HCT116 (cell line): ENCODE measurements at regions not wholly inside any gene's neighbourhood (a gene's known extent, or its start where the extent isn't known, plus 50 kb on each side); places are given as distances from the start of the nearest gene placed in this dataset.

ENCODE experiments used
- ATAC-seq: fragments of 200-7000 bp; cut with Tn5 transposase; 2 replicates; pipeline ENCODE4 v1.9.1; 2020; ENCODE audit warnings: mild to moderate bottlenecking, moderate library complexity
- BruUV-seq: library from RNA; stranded (reverse); fragments of 400-500 nt; replicated peaks from 2 replicates; lab custom pipeline; 2021; lab: Mats Ljungman, UMichigan
- CTCF ChIA-PET: fragments of 300-600 bp; sonication (Branson Sonifier 250); formaldehyde crosslinking; loops from one replicate; lab custom pipeline; 2021; ENCODE audit warnings: antibody characterized with exemption; lab: Charles Lee
- POLR2A ChIA-PET: fragments of 300-600, 350-600 bp; sonication (Branson Sonifier 250); formaldehyde crosslinking; loops from one replicate; lab custom pipeline; 2021; ENCODE audit warnings: antibody characterized with exemption; lab: Charles Lee
- RAD21 ChIA-PET, 2 experiments: fragments of 300-600 bp; sonication (Branson Sonifier 250); formaldehyde crosslinking; loops; one replicate each; lab custom pipeline; 2023; ENCODE audit warnings: low total read pairs in 2 of 2; ENCODE audit not compliant: uncharacterized antibody in 2 of 2, unreplicated experiment in 2 of 2, low non-redundant PET in 1 of 2; lab: Charles Lee
- DNase-seq: peaks from one replicate; pipeline ENCODE4 v3.0.0-alpha.2; 2010; ENCODE audit warnings: low read depth, low spot score
- H2AFZ ChIP-seq: fragments of 200-600 bp; shearing (Covaris generic), sonication (generic); 2 replicates; pipeline ENCODE4 v1.6.1; 2017; ENCODE audit warnings: low read depth, mixed run types, mixed read lengths, antibody characterized with exemption, low read length; ENCODE audit not compliant: poor library complexity, severe bottlenecking
- H3K27ac ChIP-seq: 2 replicates; pipeline ENCODE4 v1.5.1; 2012; ENCODE audit warnings: low read depth, low read length
- H3K27me3 ChIP-seq: fragments of 200-600 bp; sonication (generic); 2 replicates; pipeline ENCODE4 v1.6.1; 2016; ENCODE audit warnings: mixed run types, low read length, mixed read lengths; ENCODE audit not compliant: insufficient read depth
- H3K36me3 ChIP-seq, 2 experiments: fragments of 200-500 bp in 1 of 2; fragments of 200-600 bp in 1 of 2; sonication (Bioruptor generic) in 1 of 2; sonication (generic) in 1 of 2; 2 replicates each; pipeline versions ENCODE4 v1.5.1 to v1.6.1; 2014 to 2016; ENCODE audit warnings: low read length in 2 of 2, inconsistent platforms in 1 of 2, mixed read lengths in 1 of 2, mixed run types in 1 of 2; ENCODE audit not compliant: insufficient read depth in 2 of 2, control insufficient read depth in 1 of 2
- H3K4me1 ChIP-seq, 2 experiments: fragments of 200-600 bp in 1 of 2; sonication (generic) in 1 of 2; 2 replicates each; pipeline versions ENCODE4 v1.5.1 to v1.6.1; 2012 to 2017; ENCODE audit warnings: low read length in 2 of 2, inconsistent platforms in 1 of 2, mild to moderate bottlenecking in 1 of 2, mixed read lengths in 1 of 2, mixed run types in 1 of 2, moderate library complexity in 1 of 2; ENCODE audit not compliant: insufficient read depth in 2 of 2, control insufficient read depth in 1 of 2
- H3K4me2 ChIP-seq: fragments of 200-600 bp; sonication (generic); 2 replicates; pipeline ENCODE4 v1.6.1; 2017; ENCODE audit warnings: mixed run types, low read length, mixed read lengths
- H3K4me3 ChIP-seq, 2 experiments: fragments of 200-600 bp in 1 of 2; sonication (generic) in 1 of 2; replicated peaks in 1 of 2; 2 replicates each; pipeline ENCODE4 v1.5.1; 2011 to 2016; ENCODE audit warnings: low read length in 2 of 2, control low read depth in 1 of 2, low read depth in 1 of 2, mild to moderate bottlenecking in 1 of 2, mixed read lengths in 1 of 2, mixed run types in 1 of 2
- H3K79me2 ChIP-seq: fragments of 200-600 bp; sonication (generic); 2 replicates; pipeline ENCODE4 v1.6.1; 2017; ENCODE audit warnings: mild to moderate bottlenecking, mixed run types, low read length, moderate library complexity, mixed read lengths; ENCODE audit not compliant: insufficient read depth
- H3K9ac ChIP-seq: fragments of 200-600 bp; sonication (generic); 2 replicates; pipeline ENCODE4 v1.6.1; 2016; ENCODE audit warnings: low read length, mixed read lengths
- H3K9me2 ChIP-seq: fragments of 200-600 bp; sonication (generic), shearing (Covaris generic); 2 replicates; pipeline ENCODE4 v1.6.1; 2017; ENCODE audit warnings: mixed run types, mild to moderate bottlenecking, moderate library complexity; ENCODE audit not compliant: insufficient read depth
- H3K9me3 ChIP-seq, 2 experiments: fragments of 200-500 bp in 1 of 2; fragments of 200-600 bp in 1 of 2; sonication (Bioruptor generic) in 1 of 2; sonication (generic) in 1 of 2; 2 replicates each; pipeline ENCODE4 v1.6.1; 2014 to 2017; ENCODE audit warnings: low read length in 2 of 2, mixed read lengths in 2 of 2, inconsistent platforms in 1 of 2, low read depth in 1 of 2, mild to moderate bottlenecking in 1 of 2, mixed run types in 1 of 2, moderate library complexity in 1 of 2; ENCODE audit not compliant: control insufficient read depth in 1 of 2, insufficient read depth in 1 of 2
- H4K20me1 ChIP-seq: fragments of 200-600 bp; sonication (generic), shearing (Covaris generic); 2 replicates; pipeline ENCODE4 v1.6.1; 2017; ENCODE audit warnings: mixed run types, mild to moderate bottlenecking, moderate library complexity; ENCODE audit not compliant: insufficient read depth
- CBX3 ChIP-seq: IDR thresholded peaks from 2 replicates; pipeline ENCODE4 v1.6.1; 2012; ENCODE audit warnings: low read depth
- CEBPB ChIP-seq: IDR thresholded peaks from 2 replicates; pipeline ENCODE4 v1.6.1; 2012; ENCODE audit warnings: low read depth
- EGR1 ChIP-seq: IDR thresholded peaks from 2 replicates; pipeline ENCODE4 v1.6.1; 2012; ENCODE audit warnings: low read depth
- EZH2 ChIP-seq: fragments of 200-600 bp; sonication (generic); IDR thresholded peaks from 2 replicates; pipeline ENCODE4 v1.6.1; 2017; ENCODE audit warnings: antibody characterized with exemption, mixed run types
- EZH2phosphoT487 ChIP-seq: fragments of 200-600 bp; IDR thresholded peaks from 2 replicates; pipeline ENCODE4 v1.6.1; 2018; ENCODE audit warnings: antibody characterized with exemption, borderline replicate concordance
- FOSL1 ChIP-seq: IDR thresholded peaks from 2 replicates; pipeline ENCODE4 v1.6.1; 2012; ENCODE audit warnings: low read depth
- JUND ChIP-seq: IDR thresholded peaks from 2 replicates; pipeline ENCODE4 v1.6.1; 2012
- POLR2A ChIP-seq: IDR thresholded peaks from 2 replicates; pipeline ENCODE4 v1.7.0; 2011; ENCODE audit warnings: borderline replicate concordance; ENCODE audit not compliant: insufficient read depth, insufficient read length; ENCODE audit errors: extremely low read depth
- POLR2AphosphoS5 ChIP-seq: IDR thresholded peaks from 2 replicates; pipeline ENCODE4 v1.6.1; 2011; ENCODE audit warnings: mild to moderate bottlenecking, low read depth, low read length, moderate library complexity
- RAD21 ChIP-seq: IDR thresholded peaks from 2 replicates; pipeline ENCODE4 v1.6.1; 2012; ENCODE audit warnings: low read depth, mild to moderate bottlenecking
- SIN3A ChIP-seq: IDR thresholded peaks from 2 replicates; pipeline ENCODE4 v1.6.1; 2012; ENCODE audit warnings: low read depth
- SP1 ChIP-seq: IDR thresholded peaks from 2 replicates; pipeline ENCODE4 v1.6.1; 2012; ENCODE audit warnings: low read depth
- TCF7L2 ChIP-seq: IDR thresholded peaks from 2 replicates; pipeline ENCODE4 v1.7.0; 2011; ENCODE audit warnings: borderline replicate concordance, inconsistent platforms; ENCODE audit not compliant: insufficient read depth, insufficient read length; ENCODE audit errors: extremely low read depth
- YY1 ChIP-seq: IDR thresholded peaks from 2 replicates; pipeline ENCODE4 v1.6.1; 2011; ENCODE audit warnings: low read length, low read depth, moderate library complexity, mild to moderate bottlenecking; ENCODE audit not compliant: insufficient replicate concordance; ENCODE audit errors: extremely low read depth
- ZFX ChIP-seq: fragments of 450-650 bp; IDR thresholded peaks from 2 replicates; pipeline ENCODE4 v1.6.1; 2017
- ZNF274 ChIP-seq: fragments of 200-500 bp; sonication (Bioruptor generic); IDR thresholded peaks from 2 replicates; pipeline ENCODE4 v1.6.1; 2014; ENCODE audit warnings: mild to moderate bottlenecking, low read depth, low read length, inconsistent platforms
- intact Hi-C: fragments of 100-400 bp; cut with micrococcal nuclease; formaldehyde crosslinking; loops from 2 replicates; pipeline ENCODE4 v1.10.0; 2022
- TF ChIP-seq, protein P1 (sequence below): IDR thresholded peaks from 2 replicates; pipeline ENCODE4 v1.6.1; 2012
- TF ChIP-seq, protein P2 (sequence below): IDR thresholded peaks from 2 replicates; pipeline ENCODE4 v1.6.1; 2012
- TF ChIP-seq, protein P3 (sequence below): IDR thresholded peaks from 2 replicates; pipeline ENCODE4 v1.6.1; 2012; ENCODE audit warnings: low read depth
- TF ChIP-seq, protein P4 (sequence below), 3 experiments: fragments of 200-600 bp in 1 of 3; sonication (generic) in 1 of 3; IDR thresholded peaks in 2 of 3; conservative IDR thresholded peaks in 1 of 3; 2 replicates each; pipeline ENCODE4 v1.5.1; 2012 to 2017; ENCODE audit warnings: low read depth in 2 of 3, low read length in 2 of 3, antibody characterized with exemption in 1 of 3, borderline replicate concordance in 1 of 3, control low read depth in 1 of 3, mild to moderate bottlenecking in 1 of 3, mixed read lengths in 1 of 3, mixed run types in 1 of 3, moderate library complexity in 1 of 3; ENCODE audit not compliant: insufficient read depth in 1 of 3

DNA sequence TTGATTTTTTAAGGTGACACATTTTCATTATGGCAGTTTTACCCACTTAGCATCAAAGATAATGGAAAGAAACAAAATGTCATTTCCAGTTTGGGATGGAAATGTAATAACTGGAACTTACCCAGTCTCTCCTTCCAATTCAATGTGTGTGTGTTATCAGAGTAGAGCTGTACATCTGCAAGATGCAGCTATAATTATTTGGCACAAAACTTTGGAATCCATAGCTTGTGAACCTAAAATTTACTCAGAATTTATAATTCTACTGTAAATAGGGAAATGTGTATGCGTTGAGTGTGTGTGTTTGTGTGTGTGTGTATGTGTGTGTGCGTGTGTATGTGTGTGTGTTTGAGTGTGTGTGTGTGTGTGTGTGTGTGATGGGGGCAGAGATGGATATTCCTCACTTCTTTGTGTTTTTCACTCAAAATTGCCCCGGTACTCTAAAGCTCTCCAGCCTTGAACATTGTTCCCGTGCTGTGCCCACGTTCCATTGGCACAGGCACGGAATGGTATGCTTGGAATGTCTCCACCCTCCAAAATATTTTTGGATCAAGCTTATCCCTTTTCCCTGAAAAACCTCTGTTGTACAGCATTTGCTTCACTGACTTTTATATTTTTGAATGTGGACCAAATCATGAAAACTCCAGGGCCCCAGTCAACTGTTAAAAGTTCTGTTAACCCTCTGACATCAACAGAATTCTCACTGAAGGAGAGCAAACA lies 150.2 kb upstream of the BMP4 start:
- POLR2A ChIA-PET = no interaction called here
- CTCF ChIA-PET = no interaction called here
- RAD21 ChIA-PET = no interaction called here
- peaks cover 64 to 71% of the 10 kb centered on the region in 2 experiments for H3K4me1 ChIP-seq
- peak overlapping the region; percentile 63 for H3K4me2 ChIP-seq
- H3K36me3 ChIP-seq = no peaks in the 10 kb centered on the region
- no peaks in the 10 kb centered on the region for H4K20me1 ChIP-seq
- intact Hi-C loops = loop anchor here (2.0 kb wide), 1 partner anchor 62 kb away; no protein-coding TSS in a partner anchor
- ATAC-seq = peak; percentile 57
- no peak for DNase-seq
- H3K27ac ChIP-seq = peak overlapping the region; percentile 84
- peak overlapping the region in 1 of 2 experiments; percentile 28; a peak in 2 of 4 replicates for H3K4me3 ChIP-seq
- no TSS peak for BruUV-seq
- H2AFZ ChIP-seq = peak overlapping the region; percentile 8
- H3K9me3 ChIP-seq = no peaks in the 10 kb centered on the region
- no peaks in the 10 kb centered on the region for H3K9me2 ChIP-seq
- no peaks in the 10 kb centered on the region for H3K79me2 ChIP-seq
- TF ChIP-seq ZNF274 (no peak), JUND (no peak), YY1 (no peak), EZH2 (no peak), CEBPB (no peak), EZH2phosphoT487 (no peak), TCF7L2 (no peak), ZFX (no peak), CBX3 (no peak), EGR1 (no peak), SP1 (no peak), SIN3A (no peak), POLR2A (no peak), FOSL1 (no peak), RAD21 (no peak), POLR2AphosphoS5 (no peak)
- TF ChIP-seq, protein P1, sequence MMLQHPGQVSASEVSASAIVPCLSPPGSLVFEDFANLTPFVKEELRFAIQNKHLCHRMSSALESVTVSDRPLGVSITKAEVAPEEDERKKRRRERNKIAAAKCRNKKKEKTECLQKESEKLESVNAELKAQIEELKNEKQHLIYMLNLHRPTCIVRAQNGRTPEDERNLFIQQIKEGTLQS = no peak
- TF ChIP-seq, protein P2, sequence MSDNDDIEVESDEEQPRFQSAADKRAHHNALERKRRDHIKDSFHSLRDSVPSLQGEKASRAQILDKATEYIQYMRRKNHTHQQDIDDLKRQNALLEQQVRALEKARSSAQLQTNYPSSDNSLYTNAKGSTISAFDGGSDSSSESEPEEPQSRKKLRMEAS = no peak
- TF ChIP-seq, protein P3, sequence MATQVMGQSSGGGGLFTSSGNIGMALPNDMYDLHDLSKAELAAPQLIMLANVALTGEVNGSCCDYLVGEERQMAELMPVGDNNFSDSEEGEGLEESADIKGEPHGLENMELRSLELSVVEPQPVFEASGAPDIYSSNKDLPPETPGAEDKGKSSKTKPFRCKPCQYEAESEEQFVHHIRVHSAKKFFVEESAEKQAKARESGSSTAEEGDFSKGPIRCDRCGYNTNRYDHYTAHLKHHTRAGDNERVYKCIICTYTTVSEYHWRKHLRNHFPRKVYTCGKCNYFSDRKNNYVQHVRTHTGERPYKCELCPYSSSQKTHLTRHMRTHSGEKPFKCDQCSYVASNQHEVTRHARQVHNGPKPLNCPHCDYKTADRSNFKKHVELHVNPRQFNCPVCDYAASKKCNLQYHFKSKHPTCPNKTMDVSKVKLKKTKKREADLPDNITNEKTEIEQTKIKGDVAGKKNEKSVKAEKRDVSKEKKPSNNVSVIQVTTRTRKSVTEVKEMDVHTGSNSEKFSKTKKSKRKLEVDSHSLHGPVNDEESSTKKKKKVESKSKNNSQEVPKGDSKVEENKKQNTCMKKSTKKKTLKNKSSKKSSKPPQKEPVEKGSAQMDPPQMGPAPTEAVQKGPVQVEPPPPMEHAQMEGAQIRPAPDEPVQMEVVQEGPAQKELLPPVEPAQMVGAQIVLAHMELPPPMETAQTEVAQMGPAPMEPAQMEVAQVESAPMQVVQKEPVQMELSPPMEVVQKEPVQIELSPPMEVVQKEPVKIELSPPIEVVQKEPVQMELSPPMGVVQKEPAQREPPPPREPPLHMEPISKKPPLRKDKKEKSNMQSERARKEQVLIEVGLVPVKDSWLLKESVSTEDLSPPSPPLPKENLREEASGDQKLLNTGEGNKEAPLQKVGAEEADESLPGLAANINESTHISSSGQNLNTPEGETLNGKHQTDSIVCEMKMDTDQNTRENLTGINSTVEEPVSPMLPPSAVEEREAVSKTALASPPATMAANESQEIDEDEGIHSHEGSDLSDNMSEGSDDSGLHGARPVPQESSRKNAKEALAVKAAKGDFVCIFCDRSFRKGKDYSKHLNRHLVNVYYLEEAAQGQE = no peak
- TF ChIP-seq, protein P4, sequence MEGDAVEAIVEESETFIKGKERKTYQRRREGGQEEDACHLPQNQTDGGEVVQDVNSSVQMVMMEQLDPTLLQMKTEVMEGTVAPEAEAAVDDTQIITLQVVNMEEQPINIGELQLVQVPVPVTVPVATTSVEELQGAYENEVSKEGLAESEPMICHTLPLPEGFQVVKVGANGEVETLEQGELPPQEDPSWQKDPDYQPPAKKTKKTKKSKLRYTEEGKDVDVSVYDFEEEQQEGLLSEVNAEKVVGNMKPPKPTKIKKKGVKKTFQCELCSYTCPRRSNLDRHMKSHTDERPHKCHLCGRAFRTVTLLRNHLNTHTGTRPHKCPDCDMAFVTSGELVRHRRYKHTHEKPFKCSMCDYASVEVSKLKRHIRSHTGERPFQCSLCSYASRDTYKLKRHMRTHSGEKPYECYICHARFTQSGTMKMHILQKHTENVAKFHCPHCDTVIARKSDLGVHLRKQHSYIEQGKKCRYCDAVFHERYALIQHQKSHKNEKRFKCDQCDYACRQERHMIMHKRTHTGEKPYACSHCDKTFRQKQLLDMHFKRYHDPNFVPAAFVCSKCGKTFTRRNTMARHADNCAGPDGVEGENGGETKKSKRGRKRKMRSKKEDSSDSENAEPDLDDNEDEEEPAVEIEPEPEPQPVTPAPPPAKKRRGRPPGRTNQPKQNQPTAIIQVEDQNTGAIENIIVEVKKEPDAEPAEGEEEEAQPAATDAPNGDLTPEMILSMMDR (IDR thresholded peaks at IDR 0.05 in 2 of 3, conservative IDR thresholded peaks at IDR 0.05 in 1 of 3; ENCODE audit: borderline replicate concordance in 1 of 3, insufficient read depth in 1 of 3, low read depth in 2 of 3, low read length in 2 of 3) = no peak
- TF ChIP-seq, all 23 proteins: peak for 0
- Histone ChIP-seq H3K27me3 (no peaks in the 10 kb centered on the region), H3K9ac (peak overlapping the region; percentile 0)
